Caco-2 (cell line): ENCODE measurements at regions not wholly inside any gene's neighbourhood (a gene's known extent, or its start where the extent isn't known, plus 50 kb on each side); places are given as distances from the start of the nearest gene placed in this dataset.
"Not testable (repeated sequence)": the region's sequence is repeated elsewhere in the genome, so short reads cannot be mapped to it uniquely, and the experiment has no call there.

Experiments
- BruUV-seq: library from RNA; stranded (reverse); fragments of 400-500 nt; replicated peaks from 2 replicates; lab custom pipeline; 2021; lab: Mats Ljungman, UMichigan
- CTCF ChIA-PET: fragments of 300-600 bp; sonication (Branson Sonifier 250); formaldehyde crosslinking; loops from one replicate; lab custom pipeline; 2022; ENCODE audit warnings: antibody characterized with exemption; lab: Charles Lee
- POLR2A ChIA-PET: fragments of 300-600 bp; sonication (Branson Sonifier 250); formaldehyde crosslinking; loops from one replicate; lab custom pipeline; 2022; ENCODE audit warnings: antibody characterized with exemption; lab: Charles Lee
- DNase-seq, 2 experiments: peaks; one replicate each; pipeline versions ENCODE4 v3.0.0 to v3.0.0-alpha.2; 2020 to 2022
- H3K27me3 ChIP-seq: replicated peaks from 2 replicates; pipeline ENCODE4 v1.6.0; 2011; ENCODE audit warnings: low read length; ENCODE audit not compliant: control insufficient read depth, insufficient read depth
- H3K36me3 ChIP-seq: 2 replicates; pipeline ENCODE4 v1.5.1; 2011; ENCODE audit warnings: low read length; ENCODE audit not compliant: control insufficient read depth, insufficient read depth
- H3K4me1 ChIP-seq: fragments of 250-450 bp; sonication (Bioruptor Pico); 2 replicates; pipeline ENCODE4 v1.5.1; 2020; ENCODE audit warnings: mild to moderate bottlenecking
- H3K4me3 ChIP-seq: 2 replicates; pipeline ENCODE4 v1.5.1; 2011; ENCODE audit warnings: low read depth, mild to moderate bottlenecking, control low read depth, low read length
- H3K9me3 ChIP-seq: fragments of 250-450 bp; sonication (Bioruptor Pico); 2 replicates; pipeline ENCODE4 v1.5.1; 2020; ENCODE audit warnings: mild to moderate bottlenecking, moderate library complexity
- H3K27ac Mint-ChIP-seq: one replicate; pipeline ENCODE4 v1.8.0; 2022; ENCODE audit warnings: mixed read lengths; ENCODE audit not compliant: unreplicated experiment
- H3K27me3 Mint-ChIP-seq: one replicate; pipeline ENCODE4 v1.8.0; 2022; ENCODE audit warnings: mixed read lengths; ENCODE audit not compliant: insufficient read depth, unreplicated experiment
- H3K36me3 Mint-ChIP-seq: one replicate; pipeline ENCODE4 v1.8.0; 2022; ENCODE audit warnings: mild to moderate bottlenecking, mixed read lengths; ENCODE audit not compliant: insufficient read depth, unreplicated experiment
- H3K4me1 Mint-ChIP-seq: one replicate; pipeline ENCODE4 v1.8.0; 2022; ENCODE audit warnings: low read depth, mixed read lengths; ENCODE audit not compliant: unreplicated experiment
- H3K4me3 Mint-ChIP-seq: one replicate; pipeline ENCODE4 v1.8.0; 2022; ENCODE audit warnings: mild to moderate bottlenecking, moderate library complexity, mixed read lengths; ENCODE audit not compliant: unreplicated experiment
- H3K9me3 Mint-ChIP-seq: one replicate; pipeline ENCODE4 v1.8.0; 2022; ENCODE audit warnings: mixed read lengths; ENCODE audit not compliant: unreplicated experiment
- CTCF ChIP-seq, 2 experiments: fragments of 200-600 bp in 1 of 2; IDR thresholded peaks; 1 replicate in 1 of 2; 2 replicates in 1 of 2; pipeline versions ENCODE4 v1.5.1 to v1.8.0; 2011 to 2022; ENCODE audit warnings: antibody characterized with exemption in 1 of 2, control low read depth in 1 of 2, inconsistent platforms in 1 of 2, low read depth in 1 of 2, low read length in 1 of 2, mild to moderate bottlenecking in 1 of 2, moderate library complexity in 1 of 2; ENCODE audit not compliant: insufficient read depth in 1 of 2, severe bottlenecking in 1 of 2, unreplicated experiment in 1 of 2
- intact Hi-C: fragments of 100-400 bp; cut with micrococcal nuclease; formaldehyde crosslinking; loops from one replicate; pipeline ENCODE4 v1.10.0; 2022; ENCODE audit not compliant: unreplicated experiment

DNA sequence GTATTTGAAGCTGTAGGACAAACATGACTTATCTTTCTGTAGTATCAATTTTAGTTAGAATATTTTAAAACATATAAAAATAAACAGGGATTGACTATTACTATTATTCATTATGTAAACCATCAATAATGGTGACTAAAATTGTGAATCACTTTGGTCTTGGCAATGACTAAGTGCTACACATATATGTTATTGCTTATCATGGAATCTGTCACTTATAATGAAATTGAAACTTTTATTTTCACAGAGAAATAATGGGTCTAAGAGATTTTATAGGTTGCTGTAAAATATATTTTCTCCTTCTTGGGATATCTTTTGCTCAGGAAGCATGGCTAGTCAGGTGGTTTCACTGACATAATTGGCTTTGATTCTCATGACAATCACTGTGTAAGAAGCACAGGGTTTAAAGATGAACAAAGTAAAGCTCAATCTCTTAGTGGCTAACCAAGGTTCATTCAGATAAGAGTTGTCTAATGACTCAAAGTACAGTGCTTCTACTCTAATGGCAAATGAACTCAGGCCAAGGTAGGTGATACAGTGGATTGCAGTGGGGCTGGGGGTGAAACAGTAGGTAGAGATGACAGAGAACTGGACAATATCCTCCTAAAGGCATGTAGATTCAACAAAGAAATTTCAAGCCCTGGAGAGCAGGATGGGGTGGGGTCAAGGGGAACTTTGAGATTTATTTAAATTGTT, 98.6 kb upstream of the FANCL start:
- ChIA-PET POLR2A (no interaction called here), CTCF (no interaction called here)
- no peak overlapping the region for H3K4me3 Mint-ChIP-seq
- no peak for DNase-seq
- intact Hi-C loops = no loop called here
- no peaks in the 10 kb centered on the region for H3K27me3 ChIP-seq
- H3K36me3 Mint-ChIP-seq = no peaks in the 10 kb centered on the region
- TF ChIP-seq CTCF (IDR thresholded peaks at IDR 0.05; ENCODE audit: insufficient read depth in 1 of 2, low read depth in 1 of 2, low read length in 1 of 2, severe bottlenecking in 1 of 2, unreplicated experiment in 1 of 2) = no peak
- no peaks in the 10 kb centered on the region for H3K27me3 Mint-ChIP-seq
- no peaks in the 10 kb centered on the region for H3K36me3 ChIP-seq
- no peaks in the 10 kb centered on the region for H3K4me1 Mint-ChIP-seq
- H3K4me3 ChIP-seq = no peak overlapping the region
- H3K4me1 ChIP-seq = peaks cover 4% of the 10 kb centered on the region; the same call in 1 of the 2 replicates
- BruUV-seq = no TSS peak
- no peaks in the 10 kb centered on the region for H3K9me3 ChIP-seq
- H3K9me3 Mint-ChIP-seq = no peaks in the 10 kb centered on the region
- H3K27ac Mint-ChIP-seq = no peak overlapping the region

- Histone ChIP-seq H3K4me3 (no peak overlapping the region), H3K4me1 (peaks cover 4% of the 10 kb centered on the region; the same call in 1 of the 2 replicates), H3K36me3 (no peaks in the 10 kb centered on the region), H3K9me3 (no peaks in the 10 kb centered on the region), H3K27me3 (no peaks in the 10 kb centered on the region)
- Mint-ChIP-seq H3K4me3 (no peak overlapping the region), H3K27ac (no peak overlapping the region), H3K9me3 (no peaks in the 10 kb centered on the region), H3K27me3 (peaks cover 3% of the 10 kb centered on the region), H3K36me3 (no peaks in the 10 kb centered on the region), H3K4me1 (no peaks in the 10 kb centered on the region)
- POLR2A ChIA-PET = no interaction called here
- CTCF ChIA-PET = no interaction called here
- intact Hi-C loops = no loop called here
- BruUV-seq = no TSS peak
- no peak for DNase-seq
- TF ChIP-seq CTCF (IDR thresholded peaks at IDR 0.05; ENCODE audit: insufficient read depth in 1 of 2, low read depth in 1 of 2, low read length in 1 of 2, severe bottlenecking in 1 of 2, unreplicated experiment in 1 of 2) = no peak
Observed at GRCh38 chr2:58336416-58336815, 95.3 kb upstream of the FANCL start.

GRCh38 chr2:58334414-58334813, 93.3 kb upstream of the FANCL start:
- H3K4me3 ChIP-seq = no peak overlapping the region
- no peak for TF ChIP-seq CTCF (IDR thresholded peaks at IDR 0.05; ENCODE audit: insufficient read depth in 1 of 2, low read depth in 1 of 2, low read length in 1 of 2, severe bottlenecking in 1 of 2, unreplicated experiment in 1 of 2)
- H3K4me1 ChIP-seq = no peaks in the 10 kb centered on the region
- Mint-ChIP-seq H3K36me3 (no peaks in the 10 kb centered on the region), H3K4me1 (no peaks in the 10 kb centered on the region), H3K27me3 (peaks cover 3% of the 10 kb centered on the region), H3K4me3 (no peak overlapping the region), H3K27ac (no peak overlapping the region), H3K9me3 (no peaks in the 10 kb centered on the region)
- no peaks in the 10 kb centered on the region for H3K27me3 ChIP-seq
- CTCF ChIA-PET = no interaction called here
- intact Hi-C loops = no loop called here
- BruUV-seq = no TSS peak
- no peaks in the 10 kb centered on the region for H3K36me3 ChIP-seq
- DNase-seq = no peak
- POLR2A ChIA-PET = no interaction called here
- no peaks in the 10 kb centered on the region for H3K9me3 ChIP-seq

DNA sequence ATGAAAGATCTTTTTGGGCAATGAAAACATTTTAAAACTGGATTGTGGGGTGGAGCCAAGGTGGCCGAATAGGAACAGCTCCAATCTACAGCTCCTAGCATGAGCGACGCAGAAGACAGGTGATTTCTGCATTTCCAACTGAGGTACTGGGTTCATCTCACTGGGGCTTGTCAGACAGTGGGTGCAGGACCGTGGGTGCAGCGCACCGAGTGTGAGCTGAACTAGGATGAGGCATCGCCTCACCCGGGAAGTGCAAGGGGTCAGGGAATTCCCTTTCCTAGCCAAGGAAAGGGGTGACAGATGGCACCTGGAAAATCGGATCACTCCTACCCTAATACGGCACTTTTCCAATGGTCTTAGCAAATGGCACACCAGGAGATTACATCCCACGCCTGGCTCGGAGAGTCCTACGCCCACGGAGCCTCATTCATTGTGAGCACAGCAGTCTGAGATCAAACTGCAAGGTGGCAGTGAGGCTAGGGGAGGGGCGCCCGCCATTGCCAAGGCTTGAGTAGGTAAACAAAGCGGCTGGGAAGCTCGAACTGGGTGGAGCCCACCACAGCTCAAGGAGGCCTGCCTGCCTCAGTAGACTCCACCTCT, 84.3 kb upstream of the FANCL start:
- BruUV-seq, H3K27me3 ChIP-seq, DNase-seq, POLR2A ChIA-PET, intact Hi-C loops, H3K9me3 Mint-ChIP-seq, H3K36me3 ChIP-seq, H3K36me3 Mint-ChIP-seq, H3K4me1 Mint-ChIP-seq, CTCF ChIA-PET, H3K9me3 ChIP-seq, H3K27ac Mint-ChIP-seq, H3K4me3 Mint-ChIP-seq, H3K4me1 ChIP-seq, H3K4me3 ChIP-seq: not testable (repeated sequence)
- peaks cover 12% of the 10 kb centered on the region for H3K27me3 Mint-ChIP-seq
